HFFc6 (cell line): ENCODE measurements at regions not wholly inside any gene's neighbourhood (a gene's known extent, or its start where the extent isn't known, plus 50 kb on each side); places are given as distances from the start of the nearest gene placed in this dataset.

Experiments used
- DNase-seq: peaks from one replicate; pipeline ENCODE4 v3.0.0-alpha.2; 2018
- H3K27ac Mint-ChIP-seq: 2 replicates; pipeline ENCODE4 v1.8.0; 2020; ENCODE audit warnings: mild to moderate bottlenecking, mixed read lengths
- H3K27me3 Mint-ChIP-seq: 2 replicates; pipeline ENCODE4 v1.8.0; 2021; ENCODE audit warnings: mild to moderate bottlenecking, moderate library complexity, mixed read lengths; ENCODE audit not compliant: insufficient read depth
- H3K36me3 Mint-ChIP-seq: 2 replicates; pipeline ENCODE4 v1.8.0; 2021; ENCODE audit warnings: low read depth, mixed read lengths
- H3K4me1 Mint-ChIP-seq: 2 replicates; pipeline ENCODE4 v1.8.0; 2020; ENCODE audit warnings: low read depth, mixed read lengths
- H3K4me3 Mint-ChIP-seq: 2 replicates; pipeline ENCODE4 v1.8.0; 2020; ENCODE audit warnings: mild to moderate bottlenecking, moderate library complexity, mixed read lengths
- H3K9me3 Mint-ChIP-seq: 2 replicates; pipeline ENCODE4 v1.8.0; 2020; ENCODE audit warnings: mild to moderate bottlenecking, mixed read lengths
- TF ChIP-seq, protein P1 (sequence below): fragments of 200-600 bp; sonication (generic); IDR thresholded peaks from 2 replicates; pipeline ENCODE4 v1.5.0; 2021; ENCODE audit warnings: antibody characterized with exemption, mild to moderate bottlenecking

DNA sequence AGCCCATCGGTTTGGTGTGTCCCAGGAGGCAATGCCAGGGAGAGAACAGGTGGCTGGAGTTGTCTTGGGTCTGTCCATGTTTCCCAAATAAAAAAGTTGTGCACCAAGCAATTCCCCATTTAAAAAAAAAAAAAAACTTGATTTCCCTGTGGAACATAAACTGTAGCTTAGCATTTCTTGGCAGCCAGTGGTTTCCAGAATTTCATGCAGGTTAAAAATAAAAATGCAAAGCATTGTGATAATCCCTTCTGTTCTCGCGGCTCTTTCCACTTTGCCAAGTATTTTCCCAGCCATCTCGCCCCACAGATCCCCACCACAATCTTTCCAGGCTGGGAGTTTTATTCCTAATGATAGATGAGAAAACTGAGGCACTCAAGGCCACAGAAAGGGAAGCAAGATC, 51.4 kb upstream of the MSX1 start:
- no peak for DNase-seq
- Mint-ChIP-seq H3K27ac (no peak overlapping the region), H3K36me3 (0 out of 2 replicates have a peak, but pooled peaks cover 4% of the 10 kb centered on the region), H3K4me3 (no peak overlapping the region), H3K27me3 (peaks cover 48% of the 10 kb centered on the region), H3K4me1 (no peaks in the 10 kb centered on the region), H3K9me3 (no peaks in the 10 kb centered on the region)
- TF ChIP-seq, protein P1, sequence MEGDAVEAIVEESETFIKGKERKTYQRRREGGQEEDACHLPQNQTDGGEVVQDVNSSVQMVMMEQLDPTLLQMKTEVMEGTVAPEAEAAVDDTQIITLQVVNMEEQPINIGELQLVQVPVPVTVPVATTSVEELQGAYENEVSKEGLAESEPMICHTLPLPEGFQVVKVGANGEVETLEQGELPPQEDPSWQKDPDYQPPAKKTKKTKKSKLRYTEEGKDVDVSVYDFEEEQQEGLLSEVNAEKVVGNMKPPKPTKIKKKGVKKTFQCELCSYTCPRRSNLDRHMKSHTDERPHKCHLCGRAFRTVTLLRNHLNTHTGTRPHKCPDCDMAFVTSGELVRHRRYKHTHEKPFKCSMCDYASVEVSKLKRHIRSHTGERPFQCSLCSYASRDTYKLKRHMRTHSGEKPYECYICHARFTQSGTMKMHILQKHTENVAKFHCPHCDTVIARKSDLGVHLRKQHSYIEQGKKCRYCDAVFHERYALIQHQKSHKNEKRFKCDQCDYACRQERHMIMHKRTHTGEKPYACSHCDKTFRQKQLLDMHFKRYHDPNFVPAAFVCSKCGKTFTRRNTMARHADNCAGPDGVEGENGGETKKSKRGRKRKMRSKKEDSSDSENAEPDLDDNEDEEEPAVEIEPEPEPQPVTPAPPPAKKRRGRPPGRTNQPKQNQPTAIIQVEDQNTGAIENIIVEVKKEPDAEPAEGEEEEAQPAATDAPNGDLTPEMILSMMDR: no peak

DNA sequence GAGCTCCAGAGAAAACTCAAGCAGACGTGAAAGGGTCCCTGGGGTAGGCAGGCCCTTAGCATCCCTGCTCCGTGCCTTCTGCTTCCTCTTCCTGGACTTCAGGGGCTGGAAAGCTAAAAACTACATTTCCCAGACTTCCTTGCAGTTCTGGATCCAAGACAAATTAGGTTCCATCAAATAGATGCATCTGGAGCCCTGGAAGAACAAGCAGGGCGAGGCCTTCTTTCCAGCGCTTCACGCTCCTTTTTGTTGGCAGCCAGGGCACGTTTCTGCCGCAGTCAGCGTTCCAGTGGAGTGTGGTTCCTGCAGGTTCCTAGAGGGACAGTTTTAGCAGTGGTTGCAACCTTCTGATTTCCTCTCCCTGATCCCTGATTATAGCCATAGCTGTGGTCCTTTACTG, 53.6 kb upstream of the MSX1 start:
- Mint-ChIP-seq H3K4me1 (peaks cover 10% of the 10 kb centered on the region), H3K36me3 (0 out of 2 replicates have a peak, but pooled peaks cover 4% of the 10 kb centered on the region), H3K9me3 (no peaks in the 10 kb centered on the region), H3K27ac (no peak overlapping the region), H3K4me3 (no peak overlapping the region), H3K27me3 (peaks cover 45% of the 10 kb centered on the region)
- no peak for DNase-seq
- TF ChIP-seq, protein P1: no peak

DNA sequence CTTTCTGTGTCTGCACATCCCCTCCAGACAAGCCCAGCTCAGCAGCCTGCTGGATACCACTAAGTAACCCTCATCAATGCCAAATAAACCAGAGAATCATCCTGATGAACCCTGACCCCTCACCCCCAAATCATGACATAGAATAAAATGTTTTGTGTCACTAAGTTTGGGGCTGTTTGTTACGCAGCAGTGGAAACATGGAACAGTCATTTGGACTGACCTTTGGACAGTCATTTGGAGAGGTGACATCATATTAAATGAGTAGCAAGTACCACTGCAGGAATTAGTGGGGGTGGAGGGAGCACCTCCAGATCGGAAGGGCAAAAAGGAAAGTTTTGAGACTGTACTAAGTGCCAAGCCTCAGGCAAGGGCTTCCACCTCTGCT, 55.6 kb upstream of the MSX1 start:
- TF ChIP-seq, protein P1: no peak
- Mint-ChIP-seq H3K9me3 (no peaks in the 10 kb centered on the region), H3K4me1 (peaks cover 16% of the 10 kb centered on the region), H3K27ac (no peak overlapping the region), H3K27me3 (peaks cover 39% of the 10 kb centered on the region), H3K4me3 (no peak overlapping the region), H3K36me3 (0 out of 2 replicates have a peak, but pooled peaks cover 4% of the 10 kb centered on the region)
- no peak for DNase-seq

DNA sequence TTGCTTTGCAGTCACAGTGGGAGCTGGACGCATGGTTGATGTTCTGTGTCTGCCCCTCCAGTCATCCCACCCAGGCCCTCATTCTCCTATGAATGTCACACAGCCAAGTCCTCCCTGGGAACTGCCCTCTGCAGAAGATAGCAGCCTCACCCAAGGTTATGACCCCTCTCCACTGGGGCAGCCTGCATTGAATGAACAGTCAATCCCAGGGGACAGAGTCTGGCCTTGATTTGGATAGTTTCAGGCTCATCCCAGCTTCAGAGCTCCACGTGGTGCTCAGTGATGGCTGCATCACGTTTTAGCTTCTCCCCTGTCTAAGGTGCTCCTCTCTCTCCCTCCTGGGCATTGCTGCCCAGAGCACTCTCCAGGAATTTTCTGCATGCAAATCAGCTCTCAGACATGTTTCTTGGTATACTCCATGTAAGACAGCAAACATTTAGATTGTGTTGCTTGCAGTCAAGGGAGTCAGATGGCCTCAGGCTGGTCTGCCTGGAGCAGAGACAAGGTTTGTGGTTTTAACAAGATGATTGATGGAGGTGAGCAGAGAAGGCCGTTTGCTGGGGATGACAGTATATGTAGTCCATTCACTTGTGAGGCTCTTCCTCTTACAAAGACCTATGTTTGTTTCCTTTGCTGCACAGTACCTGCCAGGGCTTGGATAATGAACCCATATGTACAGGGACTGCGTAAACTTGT, 56.1 kb upstream of the MSX1 start:
- no peak for DNase-seq
- 0 out of 2 replicates have a peak, but pooled peaks cover 4% of the 10 kb centered on the region for H3K36me3 Mint-ChIP-seq
- H3K9me3 Mint-ChIP-seq: no peaks in the 10 kb centered on the region
- peaks cover 37% of the 10 kb centered on the region for H3K27me3 Mint-ChIP-seq
- no peak overlapping the region for H3K4me3 Mint-ChIP-seq
- H3K4me1 Mint-ChIP-seq: peaks cover 16% of the 10 kb centered on the region
- TF ChIP-seq, protein P1: no peak
- no peak overlapping the region for H3K27ac Mint-ChIP-seq

DNA sequence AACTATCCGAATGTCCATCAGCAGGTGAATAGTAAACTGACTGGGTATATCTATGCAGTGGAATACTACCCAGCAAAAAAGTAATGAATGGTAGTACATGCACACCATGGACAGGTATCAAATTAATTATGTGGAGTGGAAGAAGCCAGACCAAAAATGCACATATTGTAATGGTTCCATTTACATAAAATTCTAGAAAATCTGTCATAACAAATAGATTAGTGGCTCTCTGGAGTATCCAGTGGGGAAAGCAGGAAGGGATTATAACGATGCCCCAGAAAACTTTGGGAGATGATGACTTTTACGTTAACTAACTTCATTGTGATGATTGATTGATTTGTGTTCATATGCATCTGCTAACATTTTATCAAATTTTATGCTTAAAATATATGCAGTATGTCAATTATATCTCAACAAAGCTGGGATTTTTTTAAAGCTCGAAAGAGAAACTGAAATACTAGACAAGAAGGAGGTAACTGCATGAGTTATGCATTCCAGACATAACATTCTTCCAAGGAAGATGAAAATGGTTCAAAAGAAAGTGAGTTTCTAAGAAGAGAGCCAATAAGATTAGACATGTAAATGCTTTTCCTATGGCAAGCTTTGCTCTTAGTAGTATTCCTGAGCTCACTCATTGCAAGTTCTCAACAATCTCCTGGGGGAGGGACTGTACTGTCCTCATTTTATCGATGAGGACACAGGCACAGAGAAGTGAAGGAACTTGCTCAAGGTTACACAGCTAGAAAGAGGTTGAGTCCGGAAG, 58.6 kb upstream of the MSX1 start:
- DNase-seq: peak; percentile 50
- Mint-ChIP-seq H3K9me3 (no peaks in the 10 kb centered on the region), H3K4me1 (peaks cover 16% of the 10 kb centered on the region), H3K36me3 (0 out of 2 replicates have a peak, but pooled peaks cover 4% of the 10 kb centered on the region), H3K27ac (no peak overlapping the region), H3K27me3 (peaks cover 24% of the 10 kb centered on the region), H3K4me3 (peak overlapping the region; percentile 50; the same call in 1 of the 2 replicates)
- TF ChIP-seq, protein P1: no peak
